SK-N-SH (cell line): ENCODE measurements at regions not wholly inside any gene's neighbourhood (a gene's known extent, or its start where the extent isn't known, plus 50 kb on each side); places are given as distances from the start of the nearest gene placed in this dataset.

ENCODE experiments used
- CTCF ChIA-PET: fragments of 300-600, 350-600 bp; formaldehyde crosslinking; extraction: SDS; loops from one replicate; lab custom pipeline; 2021; lab: Yijun Ruan, JAX
- POLR2A ChIA-PET: fragments of 350-600 bp; sonication (Branson Sonifier 250); formaldehyde crosslinking; extraction: SDS; loops from one replicate; lab custom pipeline; 2020; ENCODE audit warnings: antibody characterized with exemption, inconsistent platforms; lab: Yijun Ruan, JAX
- DNase-seq: peaks from one replicate; pipeline ENCODE4 v3.0.0; 2012
- H2AFZ ChIP-seq: fragments of 200-600 bp; sonication (generic); 2 replicates; pipeline ENCODE4 v1.8.1; 2016; ENCODE audit warnings: antibody characterized with exemption, mild to moderate bottlenecking, low read depth
- H3F3A ChIP-seq: fragments of 200-600 bp; sonication (generic); replicated peaks from 2 replicates; pipeline ENCODE3; 2016; ENCODE audit warnings: antibody characterized with exemption, mild to moderate bottlenecking; ENCODE audit not compliant: insufficient read depth
- H3K27ac ChIP-seq, 2 experiments: fragments of 200-500 bp in 1 of 2; fragments of 200-600 bp in 1 of 2; sonication (Bioruptor generic) in 1 of 2; sonication (generic), shearing (Covaris generic) in 1 of 2; 2 replicates each; pipeline versions ENCODE4 v1.5.1 to v1.6.1; 2014 to 2016; ENCODE audit warnings: low read depth in 2 of 2, inconsistent platforms in 1 of 2, low read length in 1 of 2, mild to moderate bottlenecking in 1 of 2, mixed read lengths in 1 of 2
- H3K27me3 ChIP-seq: fragments of 200-600 bp; sonication (generic), shearing (Covaris generic); 2 replicates; pipeline ENCODE4 v1.6.1; 2016; ENCODE audit warnings: mixed run types; ENCODE audit not compliant: insufficient read depth
- H3K36me3 ChIP-seq, 2 experiments: fragments of 200-500 bp in 1 of 2; fragments of 200-600 bp in 1 of 2; sonication (Bioruptor generic) in 1 of 2; sonication (generic) in 1 of 2; replicated peaks in 1 of 2; 2 replicates each; pipeline versions ENCODE3 to v1.5.1; 2014 to 2016; ENCODE audit warnings: low read length in 1 of 2, mild to moderate bottlenecking in 1 of 2; ENCODE audit not compliant: insufficient read depth in 2 of 2, control insufficient read depth in 1 of 2
- H3K4me1 ChIP-seq, 2 experiments: fragments of 200-500 bp in 1 of 2; fragments of 200-600 bp in 1 of 2; sonication (Bioruptor generic) in 1 of 2; sonication (generic), shearing (Covaris generic) in 1 of 2; 2 replicates each; pipeline versions ENCODE4 v1.5.1 to v1.6.1; 2014 to 2016; ENCODE audit warnings: low read depth in 1 of 2, low read length in 1 of 2, mixed run types in 1 of 2; ENCODE audit not compliant: insufficient read depth in 2 of 2, control insufficient read depth in 1 of 2
- H3K4me2 ChIP-seq: fragments of 200-600 bp; sonication (generic), shearing (Covaris generic); 2 replicates; pipeline ENCODE4 v1.6.1; 2017; ENCODE audit warnings: mixed run types
- H3K4me3 ChIP-seq, 2 experiments: fragments of 200-500 bp in 1 of 2; fragments of 200-600 bp in 1 of 2; sonication (Bioruptor generic) in 1 of 2; sonication (generic), shearing (Covaris generic) in 1 of 2; 2 replicates each; pipeline versions ENCODE4 v1.5.1 to v1.8.1; 2014 to 2016; ENCODE audit warnings: low read depth in 2 of 2, inconsistent platforms in 1 of 2, low read length in 1 of 2, mild to moderate bottlenecking in 1 of 2, mixed read lengths in 1 of 2, moderate library complexity in 1 of 2
- H3K79me2 ChIP-seq: fragments of 200-600 bp; sonication (generic); 2 replicates; pipeline ENCODE4 v1.8.1; 2017; ENCODE audit warnings: mild to moderate bottlenecking; ENCODE audit not compliant: insufficient read depth
- H3K9ac ChIP-seq: fragments of 200-600 bp; sonication (generic); 2 replicates; pipeline ENCODE4 v1.6.1; 2017; ENCODE audit warnings: mixed run types
- H3K9me2 ChIP-seq: fragments of 200-600 bp; sonication (generic); 2 replicates; pipeline ENCODE4 v1.6.1; 2017; ENCODE audit warnings: mixed run types
- H3K9me3 ChIP-seq: fragments of 200-600 bp; sonication (generic); 2 replicates; pipeline ENCODE4 v1.6.1; 2017; ENCODE audit warnings: mixed run types, mild to moderate bottlenecking, moderate library complexity
- H4K20me1 ChIP-seq: fragments of 200-600 bp; sonication (generic); 2 replicates; pipeline ENCODE4 v1.6.1; 2017; ENCODE audit warnings: mild to moderate bottlenecking, mixed run types; ENCODE audit not compliant: insufficient read depth
- ELF1 ChIP-seq: IDR thresholded peaks from 2 replicates; pipeline ENCODE4 v1.4.0; 2012
- EP300 ChIP-seq, 2 experiments: IDR thresholded peaks; 2 replicates each; pipeline versions ENCODE4 v1.4.0 to v1.6.1; 2012; ENCODE audit warnings: borderline replicate concordance in 1 of 2, low read depth in 1 of 2, low read length in 1 of 2
- EZH2phosphoT487 ChIP-seq: fragments of 200-600 bp; sonication (generic); IDR thresholded peaks from 2 replicates; pipeline ENCODE4 v1.6.1; 2017; ENCODE audit warnings: low read depth, mixed run types, mild to moderate bottlenecking, antibody characterized with exemption, moderate library complexity, borderline replicate concordance
- FOXM1 ChIP-seq: IDR thresholded peaks from 2 replicates; pipeline ENCODE4 v1.4.0; 2012; ENCODE audit warnings: low read depth, mild to moderate bottlenecking
- GABPA ChIP-seq: IDR thresholded peaks from 2 replicates; pipeline ENCODE4 v1.4.0; 2012; ENCODE audit warnings: low read depth, mild to moderate bottlenecking
- GATA2 ChIP-seq: sonication (generic); formaldehyde crosslinking; IDR thresholded peaks from 2 replicates; pipeline ENCODE4 v1.5.0; 2020; ENCODE audit warnings: mild to moderate bottlenecking, missing genetic modification reagents
- JUND ChIP-seq: IDR thresholded peaks from 2 replicates; pipeline ENCODE4 v1.4.0; 2012
- MAX ChIP-seq: IDR thresholded peaks from 2 replicates; pipeline ENCODE4 v1.4.0; 2012; ENCODE audit warnings: low read depth
- MEF2A ChIP-seq: IDR thresholded peaks from 2 replicates; pipeline ENCODE4 v1.4.0; 2012; ENCODE audit warnings: low read depth, borderline replicate concordance
- MXI1 ChIP-seq: IDR thresholded peaks from 2 replicates; pipeline ENCODE4 v1.6.1; 2012; ENCODE audit warnings: mild to moderate bottlenecking, low read depth, low read length, improper control_type of control experiment
- NFIC ChIP-seq: IDR thresholded peaks from 2 replicates; pipeline ENCODE4 v1.4.0; 2012; ENCODE audit warnings: borderline replicate concordance
- PBX3 ChIP-seq: IDR thresholded peaks from 2 replicates; pipeline ENCODE4; 2012
- RAD21 ChIP-seq: IDR thresholded peaks from 2 replicates; pipeline ENCODE4 v1.6.1; 2012; ENCODE audit warnings: mild to moderate bottlenecking, low read length
- RCOR1 ChIP-seq: fragments of 150-350 bp; IDR thresholded peaks from 2 replicates; pipeline ENCODE4 v1.6.1; 2017; ENCODE audit warnings: antibody characterized with exemption, low read length
- REST ChIP-seq: IDR thresholded peaks from 2 replicates; pipeline ENCODE4 v1.6.1; 2012; ENCODE audit warnings: mild to moderate bottlenecking, low read depth, low read length, moderate library complexity
- RFX5 ChIP-seq: IDR thresholded peaks from 2 replicates; pipeline ENCODE4 v1.6.1; 2012; ENCODE audit warnings: mild to moderate bottlenecking, improper control_type of control experiment, low read length
- SIN3A ChIP-seq: IDR thresholded peaks from 2 replicates; pipeline ENCODE4 v1.6.1; 2012; ENCODE audit warnings: low read depth, mild to moderate bottlenecking, low read length, moderate library complexity, borderline replicate concordance
- SMC3 ChIP-seq: IDR thresholded peaks from 2 replicates; pipeline ENCODE4 v1.6.1; 2012; ENCODE audit warnings: low read depth, low read length, improper control_type of control experiment
- TAF1 ChIP-seq: IDR thresholded peaks from 2 replicates; pipeline ENCODE4 v1.6.1; 2012; ENCODE audit warnings: low read depth, mild to moderate bottlenecking, low read length, moderate library complexity, borderline replicate concordance
- YY1 ChIP-seq: IDR thresholded peaks from 2 replicates; pipeline ENCODE4 v1.4.0; 2012; ENCODE audit warnings: low read depth, mild to moderate bottlenecking
- whole genome bisulfite sequencing: methylation state at CpG from one replicate; pipeline ENCODE4 v1.1.6; 2017; ENCODE audit warnings: low lambda C conversion rate; 5-methylcytosine and 5-hydroxymethylcytosine counted together
- TF ChIP-seq, protein P1 (sequence below): fragments of 150-350 bp; IDR thresholded peaks from 2 replicates; pipeline ENCODE4 v1.6.1; 2017; ENCODE audit warnings: antibody characterized with exemption, low read length, low read depth, borderline replicate concordance
- TF ChIP-seq, protein P2 (sequence below): IDR thresholded peaks from 2 replicates; pipeline ENCODE4 v1.4.0; 2012; ENCODE audit warnings: low read depth, borderline replicate concordance

DNA sequence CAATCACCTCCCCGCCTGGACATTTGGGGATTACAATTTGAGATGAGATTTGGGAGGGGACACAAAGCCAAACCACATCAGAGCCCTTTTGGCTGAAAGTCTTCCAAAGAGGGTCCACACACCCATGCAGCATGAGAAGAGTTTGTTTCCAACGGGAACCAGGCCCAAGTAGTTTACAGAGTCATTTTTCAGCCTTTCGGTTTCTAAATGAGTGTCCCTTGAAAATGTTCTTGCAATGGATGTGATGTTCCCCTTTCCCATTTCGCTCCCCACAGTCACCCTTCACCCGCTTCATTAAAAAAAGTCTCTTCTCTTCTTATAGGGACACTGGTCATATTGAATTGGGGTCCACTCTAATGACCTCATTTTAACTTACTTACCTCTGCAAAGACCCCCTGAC is 157.4 kb downstream of the ARL4C start:
- no peaks in the 10 kb centered on the region for H3K9me3 ChIP-seq
- H3K27ac ChIP-seq, result no peak overlapping the region
- no peak for DNase-seq
- no peaks in the 10 kb centered on the region for H3K36me3 ChIP-seq
- TF ChIP-seq EP300 (IDR thresholded peaks at IDR 0.05; ENCODE audit: borderline replicate concordance in 1 of 2, low read depth in 1 of 2, low read length in 1 of 2) (no peak), RCOR1 (no peak), MAX (no peak), TAF1 (no peak), SMC3 (no peak), NFIC (no peak), EZH2phosphoT487 (no peak), YY1 (no peak), RAD21 (no peak), SIN3A (no peak), GATA2 (no peak), JUND (no peak)
- TF ChIP-seq, protein P1, sequence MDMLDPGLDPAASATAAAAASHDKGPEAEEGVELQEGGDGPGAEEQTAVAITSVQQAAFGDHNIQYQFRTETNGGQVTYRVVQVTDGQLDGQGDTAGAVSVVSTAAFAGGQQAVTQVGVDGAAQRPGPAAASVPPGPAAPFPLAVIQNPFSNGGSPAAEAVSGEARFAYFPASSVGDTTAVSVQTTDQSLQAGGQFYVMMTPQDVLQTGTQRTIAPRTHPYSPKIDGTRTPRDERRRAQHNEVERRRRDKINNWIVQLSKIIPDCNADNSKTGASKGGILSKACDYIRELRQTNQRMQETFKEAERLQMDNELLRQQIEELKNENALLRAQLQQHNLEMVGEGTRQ, result no peak
- TF ChIP-seq, protein P2, sequence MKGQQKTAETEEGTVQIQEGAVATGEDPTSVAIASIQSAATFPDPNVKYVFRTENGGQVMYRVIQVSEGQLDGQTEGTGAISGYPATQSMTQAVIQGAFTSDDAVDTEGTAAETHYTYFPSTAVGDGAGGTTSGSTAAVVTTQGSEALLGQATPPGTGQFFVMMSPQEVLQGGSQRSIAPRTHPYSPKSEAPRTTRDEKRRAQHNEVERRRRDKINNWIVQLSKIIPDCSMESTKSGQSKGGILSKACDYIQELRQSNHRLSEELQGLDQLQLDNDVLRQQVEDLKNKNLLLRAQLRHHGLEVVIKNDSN, result no peak
- no peaks in the 10 kb centered on the region for H3K27me3 ChIP-seq
- CTCF ChIA-PET, result interaction anchor here (1.0 kb wide), 1 partner anchor 161 kb away, joined by 3 read pairs; no protein-coding TSS in a partner anchor
- no peak overlapping the region for H3K4me3 ChIP-seq
- H3K9me2 ChIP-seq, result no peaks in the 10 kb centered on the region
- WGBS, result 92% methylated on average over 5 of the region's 5 CpGs
- no peaks in the 10 kb centered on the region for H4K20me1 ChIP-seq
- POLR2A ChIA-PET, result no interaction called here
- H3K4me1 ChIP-seq, result peaks cover 0 to 27% of the 10 kb centered on the region in 2 experiments; a peak in 2 of 4 replicates
- H3K79me2 ChIP-seq, result no peaks in the 10 kb centered on the region
- H2AFZ ChIP-seq, result no peak overlapping the region
- H3K4me2 ChIP-seq, result no peak overlapping the region
- no peak overlapping the region for H3K9ac ChIP-seq
- H3F3A ChIP-seq, result no peaks in the 10 kb centered on the region

DNA sequence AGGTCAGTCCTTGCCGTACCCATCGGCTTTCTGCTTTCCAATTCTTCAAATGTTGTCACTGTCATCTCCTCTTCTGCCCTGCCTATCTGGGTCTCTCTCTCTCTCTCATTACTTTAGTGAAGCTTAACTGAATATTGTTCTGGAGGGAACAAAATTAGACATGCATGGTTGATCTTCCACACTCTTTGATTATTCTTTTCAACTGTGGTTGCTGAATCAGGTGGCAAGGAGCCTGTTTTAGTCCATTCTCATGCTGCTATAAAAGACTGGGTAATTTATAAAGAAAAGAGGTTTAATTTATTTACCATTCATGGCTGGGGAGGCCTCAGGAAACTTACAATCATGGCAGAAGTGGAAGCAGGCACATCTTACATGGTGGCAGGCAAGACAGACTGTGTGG is 157.9 kb downstream of the ARL4C start:
- no peaks in the 10 kb centered on the region for H3F3A ChIP-seq
- H3K9me2 ChIP-seq, result no peaks in the 10 kb centered on the region
- no peaks in the 10 kb centered on the region for H3K27me3 ChIP-seq
- H3K9ac ChIP-seq, result no peak overlapping the region
- ChIA-PET CTCF (no interaction called here), POLR2A (no interaction called here)
- H3K79me2 ChIP-seq, result no peaks in the 10 kb centered on the region
- WGBS, result 95% methylated on average over 2 of the region's 2 CpGs
- peaks cover 0 to 32% of the 10 kb centered on the region in 2 experiments; a peak in 2 of 4 replicates for H3K4me1 ChIP-seq
- H3K9me3 ChIP-seq, result no peaks in the 10 kb centered on the region
- DNase-seq, result no peak
- no peak overlapping the region for H3K27ac ChIP-seq
- TF ChIP-seq, protein P2, result no peak
- no peak for TF ChIP-seq MEF2A
- TF ChIP-seq ELF1, result no peak
- no peak for TF ChIP-seq PBX3
- no peak for TF ChIP-seq FOXM1
- no peak for TF ChIP-seq GATA2
- TF ChIP-seq RFX5, result no peak
- TF ChIP-seq MXI1, result no peak
- no peak for TF ChIP-seq REST
- no peak for TF ChIP-seq GABPA
- no peak overlapping the region for H2AFZ ChIP-seq
- no peak overlapping the region for H3K4me2 ChIP-seq
- H4K20me1 ChIP-seq, result no peaks in the 10 kb centered on the region
- no peaks in the 10 kb centered on the region for H3K36me3 ChIP-seq
- H3K4me3 ChIP-seq, result no peak overlapping the region
